KMS-11 (cell line): ENCODE measurements at regions not wholly inside any gene's neighbourhood (a gene's known extent, or its start where the extent isn't known, plus 50 kb on each side); places are given as distances from the start of the nearest gene placed in this dataset.

Experiments
- H2AFZ ChIP-seq: fragments of 200-600 bp; sonication (generic); 2 replicates; pipeline ENCODE4 v1.6.1; 2016; ENCODE audit warnings: antibody characterized with exemption, mixed run types, low read depth
- H3K27ac ChIP-seq: fragments of 200-600 bp; sonication (generic); 2 replicates; pipeline ENCODE4 v1.6.1; 2016; ENCODE audit warnings: mild to moderate bottlenecking, mixed run types
- H3K27me3 ChIP-seq: fragments of 200-600 bp; sonication (generic); 2 replicates; pipeline ENCODE4 v1.6.1; 2017; ENCODE audit warnings: mild to moderate bottlenecking, low read depth, mixed run types, moderate library complexity; ENCODE audit not compliant: insufficient read depth
- H3K36me3 ChIP-seq: fragments of 200-600 bp; sonication (generic); 2 replicates; pipeline ENCODE4 v1.6.1; 2017; ENCODE audit warnings: mild to moderate bottlenecking, mixed run types; ENCODE audit not compliant: insufficient read depth
- H3K4me1 ChIP-seq: fragments of 200-600 bp; sonication (generic); 2 replicates; pipeline ENCODE4 v1.6.1; 2016; ENCODE audit warnings: mild to moderate bottlenecking, low read depth, mixed run types; ENCODE audit not compliant: poor library complexity, severe bottlenecking
- H3K4me2 ChIP-seq: fragments of 200-600 bp; sonication (generic); 2 replicates; pipeline ENCODE4 v1.7.0; 2016; ENCODE audit warnings: mild to moderate bottlenecking, mixed run types
- H3K4me3 ChIP-seq: fragments of 200-600 bp; sonication (generic); IDR thresholded peaks from 2 replicates; pipeline ENCODE4 v1.6.1; 2017; ENCODE audit warnings: low read depth, low read length, mixed read lengths; ENCODE audit not compliant: insufficient read depth
- H3K79me2 ChIP-seq: fragments of 200-600 bp; sonication (generic); 2 replicates; pipeline ENCODE4 v1.6.1; 2016; ENCODE audit warnings: low read depth, mixed run types; ENCODE audit not compliant: insufficient read depth
- H3K9ac ChIP-seq: fragments of 200-600 bp; sonication (generic); 2 replicates; pipeline ENCODE4 v1.6.1; 2016; ENCODE audit warnings: mild to moderate bottlenecking, mixed run types
- H4K20me1 ChIP-seq: fragments of 200-600 bp; sonication (generic); 2 replicates; pipeline ENCODE4 v1.6.1; 2016; ENCODE audit warnings: mild to moderate bottlenecking, mixed run types; ENCODE audit not compliant: insufficient read depth
- TF ChIP-seq, protein P1 (sequence below): fragments of 200-600 bp; sonication (generic); conservative IDR thresholded peaks from 2 replicates; pipeline ENCODE4 v1.6.1; 2017; ENCODE audit warnings: low read depth, mild to moderate bottlenecking, antibody characterized with exemption, low read length, moderate library complexity, mixed read lengths

DNA sequence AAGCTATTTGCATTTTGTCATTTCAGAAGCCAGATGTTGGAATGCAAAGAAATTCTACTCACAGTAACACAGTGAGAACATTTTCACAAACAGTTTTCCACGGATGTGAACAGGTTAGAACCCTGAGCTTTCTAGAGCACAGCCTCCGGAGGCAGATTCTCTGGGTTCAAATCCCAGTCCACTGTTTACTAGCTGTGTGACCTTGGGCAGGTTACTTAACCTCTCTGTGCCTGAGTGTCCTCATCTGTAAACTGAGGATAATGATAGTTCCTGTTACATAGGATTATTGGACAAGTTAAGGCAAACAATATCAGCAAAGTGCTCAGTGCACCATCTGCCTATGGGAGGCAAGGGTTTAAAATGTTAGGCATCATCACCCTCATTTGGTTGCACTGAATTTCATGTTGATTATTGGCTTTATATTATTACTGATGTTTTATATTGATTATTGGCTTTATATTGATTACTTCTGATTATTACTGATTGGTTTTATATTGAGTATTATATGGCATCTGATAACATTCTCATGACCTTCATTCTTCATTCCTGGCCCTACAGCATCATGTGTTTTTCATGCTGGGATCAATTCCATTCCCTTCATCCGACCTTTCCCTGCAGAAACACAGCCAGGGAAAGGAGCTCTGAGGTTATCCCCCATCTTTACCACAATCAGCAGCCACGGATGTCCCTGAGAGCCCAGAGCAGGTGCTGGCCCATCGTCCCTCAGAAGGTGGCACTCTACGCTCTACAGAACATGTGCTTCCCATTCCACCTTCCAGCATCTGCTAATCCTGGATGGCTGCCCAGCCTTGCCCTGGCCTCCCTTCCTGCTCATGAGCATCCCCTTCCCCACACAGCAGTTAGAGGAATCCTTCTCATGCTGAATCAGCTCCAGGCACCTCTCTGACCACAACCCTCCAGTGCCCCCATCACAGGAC, 283.1 kb downstream of the PREX1 start:
- H3K27ac ChIP-seq = no peak overlapping the region
- no peaks in the 10 kb centered on the region for H3K36me3 ChIP-seq
- H3K27me3 ChIP-seq = peaks cover 24% of the 10 kb centered on the region; the same call in 1 of the 2 replicates
- H4K20me1 ChIP-seq = no peaks in the 10 kb centered on the region
- H2AFZ ChIP-seq = no peak overlapping the region
- no peak overlapping the region for H3K4me2 ChIP-seq
- H3K4me3 ChIP-seq = no peak overlapping the region
- no peaks in the 10 kb centered on the region for H3K4me1 ChIP-seq
- H3K79me2 ChIP-seq = no peaks in the 10 kb centered on the region
- TF ChIP-seq, protein P1, sequence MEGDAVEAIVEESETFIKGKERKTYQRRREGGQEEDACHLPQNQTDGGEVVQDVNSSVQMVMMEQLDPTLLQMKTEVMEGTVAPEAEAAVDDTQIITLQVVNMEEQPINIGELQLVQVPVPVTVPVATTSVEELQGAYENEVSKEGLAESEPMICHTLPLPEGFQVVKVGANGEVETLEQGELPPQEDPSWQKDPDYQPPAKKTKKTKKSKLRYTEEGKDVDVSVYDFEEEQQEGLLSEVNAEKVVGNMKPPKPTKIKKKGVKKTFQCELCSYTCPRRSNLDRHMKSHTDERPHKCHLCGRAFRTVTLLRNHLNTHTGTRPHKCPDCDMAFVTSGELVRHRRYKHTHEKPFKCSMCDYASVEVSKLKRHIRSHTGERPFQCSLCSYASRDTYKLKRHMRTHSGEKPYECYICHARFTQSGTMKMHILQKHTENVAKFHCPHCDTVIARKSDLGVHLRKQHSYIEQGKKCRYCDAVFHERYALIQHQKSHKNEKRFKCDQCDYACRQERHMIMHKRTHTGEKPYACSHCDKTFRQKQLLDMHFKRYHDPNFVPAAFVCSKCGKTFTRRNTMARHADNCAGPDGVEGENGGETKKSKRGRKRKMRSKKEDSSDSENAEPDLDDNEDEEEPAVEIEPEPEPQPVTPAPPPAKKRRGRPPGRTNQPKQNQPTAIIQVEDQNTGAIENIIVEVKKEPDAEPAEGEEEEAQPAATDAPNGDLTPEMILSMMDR = no peak
- no peak overlapping the region for H3K9ac ChIP-seq

DNA sequence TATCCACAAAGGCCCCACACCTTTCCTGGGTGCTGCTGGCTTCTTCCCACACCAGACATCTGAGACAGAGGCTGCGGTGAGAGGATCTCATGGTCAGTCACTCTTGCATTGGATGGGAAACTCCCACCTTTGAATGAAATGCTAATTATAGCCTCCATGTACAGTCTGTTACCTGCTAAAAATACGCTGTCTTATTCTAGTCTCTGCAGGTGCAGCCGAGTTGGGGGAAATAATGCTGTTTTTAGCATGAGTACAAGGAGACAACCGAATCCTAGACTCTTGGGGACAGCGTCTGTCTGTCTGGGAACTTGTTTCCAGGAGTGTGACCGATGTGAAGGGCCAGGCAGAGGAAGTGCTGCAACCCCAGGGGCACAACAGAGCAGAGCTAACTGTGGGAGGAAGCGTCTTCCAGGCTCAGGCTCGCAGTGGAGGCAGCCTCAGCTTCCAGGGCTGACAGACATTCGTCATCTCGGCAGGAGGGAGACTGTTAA, 286.2 kb downstream of the PREX1 start:
- Histone ChIP-seq H3K4me2 (no peak overlapping the region), H3K79me2 (no peaks in the 10 kb centered on the region), H2AFZ (no peak overlapping the region), H3K27me3 (peaks cover 32% of the 10 kb centered on the region; the same call in 1 of the 2 replicates), H3K9ac (no peak overlapping the region), H3K4me3 (no peak overlapping the region), H3K36me3 (no peaks in the 10 kb centered on the region), H3K27ac (no peak overlapping the region), H3K4me1 (no peaks in the 10 kb centered on the region), H4K20me1 (no peaks in the 10 kb centered on the region)
- TF ChIP-seq, protein P1 = no peak

DNA sequence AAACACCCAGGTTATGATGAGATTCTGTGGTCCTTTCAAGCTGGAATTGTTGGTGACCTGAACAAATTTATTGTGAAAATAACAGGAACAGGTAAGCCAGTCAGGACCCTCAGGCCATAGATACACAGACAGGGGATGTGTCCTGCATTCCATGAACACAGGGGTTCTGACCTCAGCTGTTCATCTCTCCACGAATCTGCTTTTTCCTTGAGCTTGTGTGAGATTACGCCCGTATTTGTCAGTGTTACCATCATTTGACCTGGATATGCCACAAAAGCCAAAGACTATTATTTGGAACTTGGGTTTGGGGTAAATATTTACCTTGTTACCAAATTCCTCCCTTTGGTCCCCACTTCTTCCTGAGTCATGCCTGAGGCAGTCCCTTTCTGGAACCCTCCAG, 288.9 kb downstream of the PREX1 start:
- Histone ChIP-seq H3K9ac (no peak overlapping the region), H3K4me2 (no peak overlapping the region), H3K4me3 (no peak overlapping the region), H4K20me1 (no peaks in the 10 kb centered on the region), H3K4me1 (no peaks in the 10 kb centered on the region), H3K79me2 (no peaks in the 10 kb centered on the region), H2AFZ (no peak overlapping the region), H3K36me3 (no peaks in the 10 kb centered on the region), H3K27me3 (peaks cover 47% of the 10 kb centered on the region; the same call in 1 of the 2 replicates), H3K27ac (no peak overlapping the region)
- TF ChIP-seq, protein P1 = no peak

DNA sequence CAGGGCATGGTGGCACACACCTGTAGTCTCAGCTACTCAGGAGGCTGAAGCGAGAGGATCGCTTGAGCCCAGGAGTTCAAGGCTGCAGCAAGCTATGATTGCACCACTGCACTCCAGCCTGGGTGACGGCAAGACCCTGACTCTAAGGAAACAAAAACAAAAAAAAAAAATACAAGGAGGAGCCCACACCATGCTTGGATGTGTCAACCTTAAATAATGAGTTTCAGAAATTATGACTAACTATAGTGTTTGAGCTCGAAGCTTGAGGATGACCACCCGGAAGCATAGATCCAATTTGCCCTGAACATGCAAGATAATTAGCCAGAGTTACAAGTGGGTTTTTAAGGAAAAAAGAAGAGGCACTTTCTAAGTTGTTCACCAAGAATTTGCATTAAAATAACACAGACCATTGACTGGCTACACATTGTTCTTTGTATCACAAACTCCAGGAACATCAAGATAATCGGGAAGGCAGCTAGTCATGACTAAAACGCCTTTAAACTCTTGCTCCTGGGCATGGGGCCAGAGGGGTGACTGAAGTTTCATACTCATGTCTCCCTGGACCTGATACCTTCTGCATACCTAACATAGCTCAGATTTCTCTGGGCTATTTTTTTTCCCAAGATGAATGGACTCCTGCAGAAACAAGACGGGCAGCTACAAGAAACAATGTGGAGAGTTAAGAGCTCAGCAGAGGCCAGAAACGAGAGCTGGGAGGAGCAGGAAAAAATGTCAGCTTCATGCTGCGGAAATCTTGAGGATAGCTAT, 289.6 kb downstream of the PREX1 start:
- no peak overlapping the region for H3K4me2 ChIP-seq
- H3K27ac ChIP-seq = no peak overlapping the region
- H3K79me2 ChIP-seq = no peaks in the 10 kb centered on the region
- H2AFZ ChIP-seq = no peak overlapping the region
- H3K4me1 ChIP-seq = no peaks in the 10 kb centered on the region
- TF ChIP-seq, protein P1 = no peak
- H3K9ac ChIP-seq = no peak overlapping the region
- H4K20me1 ChIP-seq = no peaks in the 10 kb centered on the region
- H3K36me3 ChIP-seq = no peaks in the 10 kb centered on the region
- H3K27me3 ChIP-seq = peaks cover 52% of the 10 kb centered on the region; the same call in 1 of the 2 replicates
- no peak overlapping the region for H3K4me3 ChIP-seq
